H9 (cell line): ENCODE measurements at regions not wholly inside any gene's neighbourhood (a gene's known extent, or its start where the extent isn't known, plus 50 kb on each side); places are given as distances from the start of the nearest gene placed in this dataset.

Experiments
- DNase-seq: peaks from one replicate; pipeline ENCODE4 v3.0.0-alpha.2; 2017
- H2AFZ ChIP-seq: one replicate; pipeline ENCODE4 v1.6.1; 2013; ENCODE audit warnings: mild to moderate bottlenecking, low read length, control low read depth, moderate library complexity
- H2AK5ac ChIP-seq: 2 replicates; pipeline ENCODE4 v1.6.1; 2013; ENCODE audit warnings: low read length, control low read depth, mixed read lengths; ENCODE audit not compliant: insufficient read length
- H2BK120ac ChIP-seq: one replicate; pipeline ENCODE4 v1.6.1; 2013; ENCODE audit warnings: low read depth, mild to moderate bottlenecking, low read length, control low read depth, inconsistent platforms; ENCODE audit not compliant: poor library complexity, severe bottlenecking
- H2BK12ac ChIP-seq: 2 replicates; pipeline ENCODE4 v1.6.1; 2013; ENCODE audit warnings: low read length, control low read depth, mixed read lengths, low read depth; ENCODE audit not compliant: insufficient read length
- H2BK15ac ChIP-seq: 2 replicates; pipeline ENCODE4 v1.6.1; 2013; ENCODE audit warnings: low read depth, low read length, control low read depth
- H2BK20ac ChIP-seq: one replicate; pipeline ENCODE4 v1.6.1; 2013; ENCODE audit warnings: low read depth, mild to moderate bottlenecking, low read length, control low read depth, inconsistent platforms; ENCODE audit not compliant: poor library complexity, severe bottlenecking
- H2BK5ac ChIP-seq: 2 replicates; pipeline ENCODE4 v1.6.1; 2013; ENCODE audit warnings: low read length, control low read depth, mixed read lengths; ENCODE audit not compliant: insufficient read length
- H3K14ac ChIP-seq: 2 replicates; pipeline ENCODE4 v1.6.1; 2013; ENCODE audit warnings: low read length, control low read depth; ENCODE audit not compliant: insufficient read depth
- H3K18ac ChIP-seq: 2 replicates; pipeline ENCODE4 v1.6.1; 2013; ENCODE audit warnings: low read depth, mild to moderate bottlenecking, mixed read lengths, low read length, control low read depth; ENCODE audit not compliant: insufficient read length
- H3K23ac ChIP-seq: 2 replicates; pipeline ENCODE4 v1.6.1; 2013; ENCODE audit warnings: low read length, control low read depth, mixed read lengths, low read depth; ENCODE audit not compliant: insufficient read length
- H3K23me2 ChIP-seq: 2 replicates; pipeline ENCODE4 v1.6.1; 2013; ENCODE audit warnings: low read depth, mild to moderate bottlenecking, mixed read lengths, low read length, control low read depth; ENCODE audit not compliant: insufficient read length, poor library complexity, severe bottlenecking
- H3K27ac ChIP-seq: 2 replicates; pipeline ENCODE4 v1.5.1; 2013; ENCODE audit warnings: low read length, control low read depth, mixed read lengths, low read depth; ENCODE audit not compliant: insufficient read length
- H3K27me3 ChIP-seq: 2 replicates; pipeline ENCODE4 v1.6.1; 2013; ENCODE audit warnings: low read length, control low read depth, inconsistent platforms; ENCODE audit not compliant: insufficient read depth
- H3K4ac ChIP-seq: 2 replicates; pipeline ENCODE4 v1.6.1; 2013; ENCODE audit warnings: low read depth, mild to moderate bottlenecking, control low read depth, inconsistent platforms, low read length, moderate library complexity
- H3K4me1 ChIP-seq: 2 replicates; pipeline ENCODE4 v1.6.1; 2013; ENCODE audit warnings: low read length, control low read depth, inconsistent platforms; ENCODE audit not compliant: insufficient read depth
- H3K4me2 ChIP-seq: 2 replicates; pipeline ENCODE4 v1.6.1; 2013; ENCODE audit warnings: low read length, control low read depth, mixed read lengths; ENCODE audit not compliant: insufficient read length, insufficient read depth
- H3K56ac ChIP-seq: 2 replicates; pipeline ENCODE4 v1.6.1; 2013; ENCODE audit warnings: low read depth, mild to moderate bottlenecking, mixed read lengths, low read length, control low read depth; ENCODE audit not compliant: insufficient read length
- H3K79me1 ChIP-seq: 2 replicates; pipeline ENCODE4 v1.6.1; 2013; ENCODE audit warnings: low read depth, mild to moderate bottlenecking, moderate library complexity, low read length, control low read depth, inconsistent platforms; ENCODE audit not compliant: insufficient read depth, poor library complexity, severe bottlenecking
- H3K79me2 ChIP-seq: 2 replicates; pipeline ENCODE4 v1.6.1; 2013; ENCODE audit warnings: low read length, control low read depth, inconsistent platforms; ENCODE audit not compliant: insufficient read depth
- H3K9ac ChIP-seq: 2 replicates; pipeline ENCODE4 v1.6.1; 2013; ENCODE audit warnings: low read length, control low read depth, mixed read lengths; ENCODE audit not compliant: insufficient read length; ENCODE audit errors: extremely low read depth
- H3K9me3 ChIP-seq: one replicate; pipeline ENCODE4 v1.6.1; 2013; ENCODE audit warnings: low read depth, low read length, inconsistent platforms; ENCODE audit not compliant: control insufficient read depth
- H3T11ph ChIP-seq: one replicate; pipeline ENCODE4 v1.6.1; 2013; ENCODE audit warnings: mild to moderate bottlenecking, low read length, control low read depth, inconsistent platforms
- H4K20me1 ChIP-seq: one replicate; pipeline ENCODE4 v1.6.1; 2013; ENCODE audit not compliant: control insufficient read depth, insufficient read length, insufficient read depth
- H4K5ac ChIP-seq: 2 replicates; pipeline ENCODE4 v1.6.1; 2013; ENCODE audit warnings: low read depth, mild to moderate bottlenecking, mixed read lengths, low read length, control low read depth; ENCODE audit not compliant: insufficient read length
- H4K8ac ChIP-seq: replicated peaks from 2 replicates; pipeline ENCODE4 v1.6.1; 2013; ENCODE audit warnings: low read length, control low read depth, mixed read lengths, low read depth; ENCODE audit not compliant: insufficient read length
- H4K91ac ChIP-seq: 2 replicates; pipeline ENCODE4 v1.6.1; 2013; ENCODE audit warnings: low read depth, mild to moderate bottlenecking, moderate library complexity, mixed read lengths, low read length, control low read depth; ENCODE audit not compliant: insufficient read length
- H3K27ac Mint-ChIP-seq, 3 experiments: 2 replicates in 2 of 3; 3 replicates in 1 of 3; pipeline ENCODE4 v1.8.0; 2020 to 2021; ENCODE audit warnings: mixed read lengths in 3 of 3, mild to moderate bottlenecking in 1 of 3, moderate library complexity in 1 of 3
- H3K27me3 Mint-ChIP-seq: 2 replicates; pipeline ENCODE4 v1.8.0; 2021; ENCODE audit warnings: low read depth, mild to moderate bottlenecking, moderate library complexity, mixed read lengths
- H3K36me3 Mint-ChIP-seq, 3 experiments: 2 replicates in 2 of 3; 3 replicates in 1 of 3; pipeline ENCODE4 v1.8.0; 2020 to 2021; ENCODE audit warnings: low read depth in 3 of 3, mixed read lengths in 3 of 3; ENCODE audit not compliant: insufficient read depth in 1 of 3
- H3K4me1 Mint-ChIP-seq, 2 experiments: 2 replicates each; pipeline ENCODE4 v1.8.0; 2020; ENCODE audit warnings: mixed read lengths in 2 of 2
- H3K4me3 Mint-ChIP-seq, 2 experiments: 2 replicates in 1 of 2; 3 replicates in 1 of 2; pipeline ENCODE4 v1.8.0; 2020 to 2021; ENCODE audit warnings: mild to moderate bottlenecking in 2 of 2, mixed read lengths in 2 of 2, moderate library complexity in 1 of 2
- H3K9me3 Mint-ChIP-seq, 2 experiments: 2 replicates in 1 of 2; 3 replicates in 1 of 2; pipeline ENCODE4 v1.8.0; 2020; ENCODE audit warnings: mild to moderate bottlenecking in 2 of 2, mixed read lengths in 2 of 2, moderate library complexity in 1 of 2
- WGBS: extraction: QIAGEN DNeasy Blood & Tissue Kit; methylation state at CpG from one replicate; pipeline ENCODE4 v1.1.7; 2013; ENCODE audit warnings: missing lambda C conversion rate, low lambda C conversion rate, mixed read lengths; ENCODE audit not compliant: insufficient read length; ENCODE audit errors: extremely low coverage; 5-methylcytosine and 5-hydroxymethylcytosine counted together
- TF ChIP-seq, protein P1 (sequence below): fragments of 200-600 bp; sonication (generic); conservative IDR thresholded peaks from 3 replicates; pipeline ENCODE4 v1.8.0; 2021; ENCODE audit warnings: antibody characterized with exemption, mild to moderate bottlenecking

DNA sequence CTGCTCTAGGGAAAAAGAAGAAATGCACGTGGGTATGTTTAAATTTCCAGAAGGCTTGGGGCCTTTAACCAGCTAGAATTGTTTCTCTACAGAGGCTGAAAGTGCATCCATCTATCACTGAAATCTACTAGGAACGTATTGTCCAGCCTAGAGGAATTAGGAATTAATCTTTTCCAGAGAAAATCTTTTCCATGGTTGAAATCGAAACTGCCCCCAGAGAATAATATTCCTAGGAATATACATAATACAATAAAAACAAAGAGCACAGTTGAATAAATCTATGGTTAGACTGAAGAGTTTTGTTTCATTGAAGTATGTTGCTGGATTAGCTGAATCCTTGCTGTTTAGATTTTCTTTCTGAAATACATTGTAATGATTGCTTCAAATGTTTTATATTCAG is 378.5 kb downstream of the PLK2 start:
- no peaks in the 10 kb centered on the region for H3K9me3 ChIP-seq
- no peak overlapping the region for H3K4ac ChIP-seq
- Mint-ChIP-seq H3K27ac (no peak overlapping the region; a peak in 1 of 7 replicates), H3K4me1 (peaks cover 4 to 8% of the 10 kb centered on the region in 2 experiments; a peak in 3 of 4 replicates), H3K27me3 (no peaks in the 10 kb centered on the region), H3K36me3 (no peaks in the 10 kb centered on the region), H3K4me3 (no peak overlapping the region), H3K9me3 (no peaks in the 10 kb centered on the region)
- H2BK12ac ChIP-seq: no peak overlapping the region
- no peak overlapping the region for H4K5ac ChIP-seq
- no peaks in the 10 kb centered on the region for H3K27me3 ChIP-seq
- H4K8ac ChIP-seq: no peak overlapping the region
- H3K18ac ChIP-seq: no peak overlapping the region
- no peaks in the 10 kb centered on the region for H3K79me2 ChIP-seq
- no peak overlapping the region for H2BK20ac ChIP-seq
- H3K4me2 ChIP-seq: no peak overlapping the region
- TF ChIP-seq, protein P1, sequence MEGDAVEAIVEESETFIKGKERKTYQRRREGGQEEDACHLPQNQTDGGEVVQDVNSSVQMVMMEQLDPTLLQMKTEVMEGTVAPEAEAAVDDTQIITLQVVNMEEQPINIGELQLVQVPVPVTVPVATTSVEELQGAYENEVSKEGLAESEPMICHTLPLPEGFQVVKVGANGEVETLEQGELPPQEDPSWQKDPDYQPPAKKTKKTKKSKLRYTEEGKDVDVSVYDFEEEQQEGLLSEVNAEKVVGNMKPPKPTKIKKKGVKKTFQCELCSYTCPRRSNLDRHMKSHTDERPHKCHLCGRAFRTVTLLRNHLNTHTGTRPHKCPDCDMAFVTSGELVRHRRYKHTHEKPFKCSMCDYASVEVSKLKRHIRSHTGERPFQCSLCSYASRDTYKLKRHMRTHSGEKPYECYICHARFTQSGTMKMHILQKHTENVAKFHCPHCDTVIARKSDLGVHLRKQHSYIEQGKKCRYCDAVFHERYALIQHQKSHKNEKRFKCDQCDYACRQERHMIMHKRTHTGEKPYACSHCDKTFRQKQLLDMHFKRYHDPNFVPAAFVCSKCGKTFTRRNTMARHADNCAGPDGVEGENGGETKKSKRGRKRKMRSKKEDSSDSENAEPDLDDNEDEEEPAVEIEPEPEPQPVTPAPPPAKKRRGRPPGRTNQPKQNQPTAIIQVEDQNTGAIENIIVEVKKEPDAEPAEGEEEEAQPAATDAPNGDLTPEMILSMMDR: no peak
- no peak overlapping the region for H2BK15ac ChIP-seq
- H3K79me1 ChIP-seq: no peaks in the 10 kb centered on the region
- no peak overlapping the region for H2AFZ ChIP-seq
- no peaks in the 10 kb centered on the region for H3K23me2 ChIP-seq
- H3K4me1 ChIP-seq: no peaks in the 10 kb centered on the region; the same call in 1 of the 2 replicates
- no peak overlapping the region for H3K14ac ChIP-seq
- no peak overlapping the region for H3K23ac ChIP-seq
- no peak overlapping the region for H2BK120ac ChIP-seq
- H3T11ph ChIP-seq: no peak overlapping the region
- H4K20me1 ChIP-seq: no peaks in the 10 kb centered on the region
- no peak overlapping the region for H3K27ac ChIP-seq
- H3K56ac ChIP-seq: no peak overlapping the region
- H2AK5ac ChIP-seq: no peak overlapping the region
- no CpG with 5 or more reads among the region's 3 CpGs for WGBS
- H2BK5ac ChIP-seq: no peak overlapping the region
- no peak for DNase-seq
- no peak overlapping the region for H3K9ac ChIP-seq
- no peak overlapping the region for H4K91ac ChIP-seq
